ENCODE measurements at regions not wholly inside any gene's neighbourhood (a gene's known extent, or its start where the extent isn't known, plus 50 kb on each side); places are given as distances from the start of the nearest gene placed in this dataset.

DNA sequence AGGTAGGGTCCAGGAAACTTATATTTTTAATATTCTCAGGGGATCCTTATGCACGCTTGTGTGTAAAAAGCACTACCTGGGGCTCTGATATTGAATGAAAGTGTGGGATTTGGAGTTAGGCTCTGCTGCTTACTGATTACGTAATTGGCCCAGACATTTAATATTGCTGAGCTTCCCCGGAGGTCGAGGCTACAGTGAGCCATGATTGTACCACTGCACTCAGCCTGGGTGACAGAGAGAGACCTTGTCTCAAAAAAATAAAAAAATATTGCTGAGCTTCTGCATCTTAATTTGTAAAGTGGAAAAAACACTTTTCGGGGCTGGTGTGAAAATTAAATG is 62.2 kb upstream of the KIF26B start:
- TF ChIP-seq, protein P1, sequence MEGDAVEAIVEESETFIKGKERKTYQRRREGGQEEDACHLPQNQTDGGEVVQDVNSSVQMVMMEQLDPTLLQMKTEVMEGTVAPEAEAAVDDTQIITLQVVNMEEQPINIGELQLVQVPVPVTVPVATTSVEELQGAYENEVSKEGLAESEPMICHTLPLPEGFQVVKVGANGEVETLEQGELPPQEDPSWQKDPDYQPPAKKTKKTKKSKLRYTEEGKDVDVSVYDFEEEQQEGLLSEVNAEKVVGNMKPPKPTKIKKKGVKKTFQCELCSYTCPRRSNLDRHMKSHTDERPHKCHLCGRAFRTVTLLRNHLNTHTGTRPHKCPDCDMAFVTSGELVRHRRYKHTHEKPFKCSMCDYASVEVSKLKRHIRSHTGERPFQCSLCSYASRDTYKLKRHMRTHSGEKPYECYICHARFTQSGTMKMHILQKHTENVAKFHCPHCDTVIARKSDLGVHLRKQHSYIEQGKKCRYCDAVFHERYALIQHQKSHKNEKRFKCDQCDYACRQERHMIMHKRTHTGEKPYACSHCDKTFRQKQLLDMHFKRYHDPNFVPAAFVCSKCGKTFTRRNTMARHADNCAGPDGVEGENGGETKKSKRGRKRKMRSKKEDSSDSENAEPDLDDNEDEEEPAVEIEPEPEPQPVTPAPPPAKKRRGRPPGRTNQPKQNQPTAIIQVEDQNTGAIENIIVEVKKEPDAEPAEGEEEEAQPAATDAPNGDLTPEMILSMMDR (conservative IDR thresholded peaks at IDR 0.05; ENCODE audit: low read depth): no peak
- ChIA-PET POLR2A (ENCODE audit: low non-redundant PET) (no interaction called here), CTCF (no interaction called here)
- H3K27ac ChIP-seq: peak overlapping the region; percentile 85; the same call in 1 of the 2 replicates
- no peak for DNase-seq (ENCODE audit: low spot score)

DNA sequence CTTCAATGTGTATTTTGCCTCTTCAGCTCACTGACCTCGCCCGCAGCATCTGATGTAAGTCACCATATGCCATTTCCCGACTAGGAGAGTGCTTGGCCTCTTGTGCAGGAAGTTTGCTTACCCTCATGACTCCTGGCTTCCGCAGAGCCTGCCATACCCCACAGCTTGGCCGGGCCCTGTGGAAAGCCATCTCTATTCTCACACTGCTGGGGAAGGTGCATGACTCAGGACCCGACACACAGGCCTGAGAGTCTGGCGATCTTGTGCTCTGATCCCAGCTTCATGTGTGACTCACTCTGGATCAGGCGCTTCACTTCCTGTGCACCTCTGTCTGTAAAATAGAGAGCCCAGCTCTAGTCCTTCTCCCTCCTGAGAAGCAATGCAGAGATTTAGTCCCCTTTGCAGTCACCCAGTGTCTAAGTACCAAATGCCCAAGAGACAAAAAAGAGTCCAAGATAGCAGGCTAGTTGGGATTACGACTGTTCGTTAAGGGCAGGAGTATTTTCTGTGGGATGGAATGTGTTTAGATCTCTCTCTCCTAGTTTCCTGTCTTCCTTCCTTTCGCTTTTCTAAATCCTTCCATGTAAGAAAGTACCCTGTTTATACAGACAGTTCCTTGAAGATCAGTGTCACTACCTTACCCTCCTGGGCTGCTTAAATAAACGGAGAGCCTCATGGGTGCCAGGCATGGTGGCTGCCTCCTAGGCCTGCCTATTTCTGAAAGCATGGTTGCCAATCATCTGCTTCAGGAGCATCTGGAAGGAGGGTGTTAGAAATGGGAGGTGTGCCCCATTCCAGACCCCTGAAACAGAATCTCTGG is 62.8 kb upstream of the KIF26B start:
- POLR2A ChIA-PET (ENCODE audit: low non-redundant PET): interaction anchor here (0.6 kb wide), 1 partner anchor 305 kb away, joined by 3 read pairs; no protein-coding TSS in a partner anchor
- TF ChIP-seq, protein P1 (conservative IDR thresholded peaks at IDR 0.05; ENCODE audit: low read depth): no peak
- CTCF ChIA-PET: no interaction called here
- H3K27ac ChIP-seq: peak overlapping the region; percentile 85
- peak; percentile 88 for DNase-seq (ENCODE audit: low spot score)

DNA sequence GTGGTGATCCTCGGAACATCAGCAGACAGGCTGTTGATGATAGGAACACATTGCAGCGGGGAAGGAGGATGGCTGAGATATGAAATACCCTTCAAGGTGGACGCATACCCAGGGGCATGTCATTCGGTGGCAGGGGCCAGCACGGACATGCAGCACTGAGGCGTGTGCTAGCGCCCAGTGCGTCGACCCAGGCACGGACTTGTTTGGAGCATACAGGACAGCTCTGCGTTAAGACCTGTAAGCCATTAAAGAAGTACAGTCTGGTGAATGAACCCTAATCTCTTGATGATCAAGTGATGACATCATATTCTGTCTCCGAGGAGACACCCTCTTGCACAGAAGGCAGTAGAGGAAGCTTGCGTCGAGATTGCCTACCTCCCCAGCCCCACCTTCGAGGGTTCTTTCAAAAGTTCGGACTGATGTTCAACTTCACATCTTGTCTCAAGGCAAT is 63.6 kb upstream of the KIF26B start:
- TF ChIP-seq, protein P1 (conservative IDR thresholded peaks at IDR 0.05; ENCODE audit: low read depth): no peak
- no peak for DNase-seq (ENCODE audit: low spot score)
- POLR2A ChIA-PET (ENCODE audit: low non-redundant PET): interaction anchor here (0.6 kb wide), 1 partner anchor 306 kb away, joined by 3 read pairs; no protein-coding TSS in a partner anchor
- peak overlapping the region; percentile 85 for H3K27ac ChIP-seq
- CTCF ChIA-PET: no interaction called here

DNA sequence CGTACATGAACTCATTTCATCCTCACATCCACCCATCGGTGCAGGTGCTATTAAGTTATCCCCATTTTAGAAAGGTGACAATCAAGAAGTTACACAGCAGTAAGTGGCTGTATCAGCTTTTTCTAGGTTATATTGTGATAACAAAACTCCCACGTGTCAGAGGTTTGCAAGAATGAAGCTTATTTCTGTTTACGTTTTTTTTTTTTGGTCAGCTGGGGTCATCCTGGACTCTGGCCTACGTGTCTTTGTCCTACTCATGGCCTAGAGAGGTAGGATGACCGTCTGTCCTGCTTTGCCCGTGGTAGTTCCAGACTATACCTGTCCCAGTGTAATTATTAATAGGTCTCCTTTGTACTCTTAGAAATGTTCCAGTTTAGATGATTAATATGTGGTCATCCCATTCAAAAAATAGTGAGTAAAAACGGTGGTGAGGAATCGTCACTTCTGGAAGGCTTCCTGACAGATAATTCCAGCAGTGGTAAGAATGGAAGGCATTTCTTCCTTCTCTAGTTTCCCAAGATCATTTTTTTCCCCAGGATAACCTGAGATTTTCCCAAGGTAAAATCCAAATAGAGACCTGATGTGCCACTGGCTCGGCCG is 64.2 kb upstream of the KIF26B start:
- POLR2A ChIA-PET (ENCODE audit: low non-redundant PET): no interaction called here
- CTCF ChIA-PET: no interaction called here

GRCh38 chr1:245087723-245088122 is 67.1 kb upstream of the KIF26B start:
- TF ChIP-seq, protein P1 (conservative IDR thresholded peaks at IDR 0.05; ENCODE audit: low read depth): no peak
- no peak overlapping the region for H3K27ac ChIP-seq
- no peak for DNase-seq (ENCODE audit: low spot score)
- CTCF ChIA-PET: interaction anchor here (0.7 kb wide), 1 partner anchor 12 kb away, joined by 3 read pairs; no protein-coding TSS in a partner anchor
- POLR2A ChIA-PET (ENCODE audit: low non-redundant PET): no interaction called here

More for the DNA sequence above, 64.2 kb upstream of the KIF26B start:
- TF ChIP-seq, protein P1 (conservative IDR thresholded peaks at IDR 0.05; ENCODE audit: low read depth): no peak
- no peak for DNase-seq (ENCODE audit: low spot score)
- peak overlapping the region; percentile 85 for H3K27ac ChIP-seq

GRCh38 chr1:245086389-245086969 is 68.3 kb upstream of the KIF26B start:
- CTCF ChIA-PET: interaction anchor here (1.0 to 1.9 kb wide), 2 partner anchors 67 to 69 kb away, joined by 4 to 8 read pairs; no protein-coding TSS in a partner anchor
- POLR2A ChIA-PET (ENCODE audit: low non-redundant PET): no interaction called here
- H3K27ac ChIP-seq: no peak overlapping the region

More at GRCh38 chr1:245086389-245086969, 68.3 kb upstream of the KIF26B start:
- TF ChIP-seq, protein P1 (conservative IDR thresholded peaks at IDR 0.05; ENCODE audit: low read depth): no peak
- peak; percentile 45 for DNase-seq (ENCODE audit: low spot score)

All from RWPE1 (cell line).